HG02763 (cell line): ENCODE measurements at regions not wholly inside any gene's neighbourhood (a gene's known extent, or its start where the extent isn't known, plus 50 kb on each side); places are given as distances from the start of the nearest gene placed in this dataset.
"Not testable (repeated sequence)": the region's sequence is repeated elsewhere in the genome, so short reads cannot be mapped to it uniquely, and the experiment has no call there.

Experiments used
- ATAC-seq: cut with Tn5 transposase; IDR thresholded peaks from one replicate; pipeline ENCODE4 v1.9.1; 2021; ENCODE audit warnings: mild to moderate bottlenecking, moderate library complexity; ENCODE audit not compliant: unreplicated experiment

GRCh38 chr7:106583706-106584690, 77.0 kb downstream of the CCDC71L start:
- ATAC-seq, result no peak

GRCh38 chr7:106583100-106583499, 77.9 kb downstream of the CCDC71L start:
- ATAC-seq, result no peak

- no peak for ATAC-seq
Observed at GRCh38 chr7:106582365-106582764, 78.6 kb downstream of the CCDC71L start.

GRCh38 chr7:106579086-106579485, 81.9 kb downstream of the CCDC71L start:
- ATAC-seq, result not testable (repeated sequence)

- no peak for ATAC-seq
Observed at GRCh38 chr7:106575138-106575823, 85.7 kb downstream of the CCDC71L start.

DNA sequence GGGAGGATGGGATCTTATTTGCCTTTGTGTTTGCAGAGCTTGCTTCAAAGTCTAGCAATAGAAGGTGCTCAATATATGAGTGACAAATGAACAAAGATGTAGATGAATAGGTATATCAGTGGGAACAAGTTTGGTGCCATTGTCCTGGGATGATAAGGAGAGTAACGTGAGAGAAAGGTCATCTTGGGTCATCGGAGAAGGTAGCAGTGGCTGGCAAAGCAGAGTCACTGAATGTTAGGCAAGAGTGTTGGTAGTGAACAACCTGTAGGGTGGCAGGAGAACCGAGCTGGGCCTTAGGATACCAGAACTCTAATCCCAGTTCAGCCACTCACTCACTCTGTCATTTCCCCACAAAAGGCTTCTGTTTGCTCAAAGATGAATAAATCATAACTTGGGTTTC, 87.2 kb downstream of the CCDC71L start:
- ATAC-seq, result no peak

GRCh38 chr7:106573125-106573663, 87.8 kb downstream of the CCDC71L start:
- no peak for ATAC-seq

GRCh38 chr7:106572394-106573124, 88.4 kb downstream of the CCDC71L start:
- no peak for ATAC-seq

- ATAC-seq, result no peak
Observed at GRCh38 chr7:106571563-106571962, 89.4 kb downstream of the CCDC71L start.

DNA sequence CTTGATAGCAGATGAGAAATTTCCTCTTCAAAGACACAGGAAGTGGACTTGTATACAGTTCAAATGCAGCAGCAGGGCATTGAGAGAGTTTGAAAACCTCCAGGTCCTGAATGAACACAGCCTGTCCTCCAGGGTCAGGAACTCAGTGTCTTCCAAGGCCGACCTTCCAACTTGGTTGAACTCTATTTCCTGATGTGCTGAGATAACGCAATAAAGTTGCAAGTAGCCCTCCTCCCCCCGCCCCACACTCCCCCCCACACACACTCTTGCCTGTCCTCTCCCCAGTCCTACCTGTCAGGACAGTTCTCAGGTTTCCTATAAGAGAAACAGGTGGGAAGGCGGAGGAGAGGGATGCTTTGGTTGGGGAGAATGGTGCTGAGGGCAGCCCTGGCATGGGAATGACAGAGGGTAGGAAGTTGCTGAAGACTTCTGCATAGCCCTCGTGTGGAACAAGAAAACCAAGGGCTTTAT, 90.0 kb downstream of the CCDC71L start:
- ATAC-seq, result no peak

GRCh38 chr7:106570146-106570545, 90.8 kb downstream of the CCDC71L start:
- ATAC-seq, result no peak

DNA sequence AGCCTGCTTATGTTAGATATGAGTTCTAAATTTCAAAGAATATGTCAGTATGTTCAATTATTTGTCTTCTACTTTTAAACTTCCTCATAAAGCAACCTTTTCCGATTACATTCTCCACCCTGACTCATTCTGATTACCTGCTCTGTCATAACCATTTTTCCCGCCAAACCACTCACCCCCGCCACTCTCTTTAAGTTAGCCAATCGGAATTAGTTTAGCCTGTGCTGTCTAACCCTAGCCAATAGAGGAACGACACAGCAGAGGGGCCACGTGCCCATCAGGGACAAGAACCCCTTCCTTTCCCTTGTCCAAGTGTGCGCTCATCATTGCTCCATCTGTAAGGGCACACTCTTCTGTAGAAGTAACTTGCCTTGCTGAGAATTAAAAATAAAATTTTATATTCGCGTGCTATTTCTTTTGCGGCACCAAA, 91.4 kb downstream of the CCDC71L start:
- ATAC-seq, result no peak

DNA sequence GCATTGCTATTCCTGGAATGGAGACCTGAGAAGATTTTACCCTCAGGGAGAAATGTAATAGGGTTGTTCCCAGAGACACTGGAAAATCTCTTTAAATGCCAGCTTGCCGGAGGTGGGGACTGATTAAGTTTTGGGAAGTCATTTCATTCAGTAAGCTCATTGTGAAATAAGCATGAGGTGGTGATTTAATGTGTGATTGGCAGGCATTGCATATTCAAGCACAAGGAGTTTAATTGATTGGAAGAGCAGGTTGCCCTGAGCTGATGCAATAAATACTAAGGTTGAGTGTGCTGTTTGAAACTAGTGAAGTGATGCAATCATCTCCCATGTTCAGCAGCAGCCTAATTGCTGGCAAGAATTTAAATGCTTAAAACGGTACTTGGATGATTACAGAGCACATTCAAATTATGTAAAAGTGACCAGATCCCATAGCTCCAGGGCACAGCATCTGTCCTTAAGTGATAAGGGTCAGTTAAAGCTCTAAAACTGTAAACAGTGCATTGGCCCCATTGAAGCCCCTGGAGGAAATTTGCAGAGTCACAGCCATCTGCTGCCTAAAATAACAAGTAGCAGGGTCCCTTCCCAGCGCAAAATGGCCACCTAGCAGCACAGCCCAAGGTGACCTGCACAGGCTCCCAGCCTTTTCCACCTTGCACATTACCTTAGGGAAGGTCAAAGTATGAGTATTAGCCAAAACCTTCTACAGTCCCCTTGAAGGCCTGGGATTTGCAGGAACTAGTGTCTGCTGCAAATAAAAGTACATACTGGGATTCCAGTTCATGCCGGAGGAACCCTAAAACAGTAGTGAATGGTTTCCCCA, 92.1 kb downstream of the CCDC71L start:
- ATAC-seq, result no peak

GRCh38 chr7:106568002-106568679, 92.8 kb downstream of the CCDC71L start:
- ATAC-seq, result no peak

DNA sequence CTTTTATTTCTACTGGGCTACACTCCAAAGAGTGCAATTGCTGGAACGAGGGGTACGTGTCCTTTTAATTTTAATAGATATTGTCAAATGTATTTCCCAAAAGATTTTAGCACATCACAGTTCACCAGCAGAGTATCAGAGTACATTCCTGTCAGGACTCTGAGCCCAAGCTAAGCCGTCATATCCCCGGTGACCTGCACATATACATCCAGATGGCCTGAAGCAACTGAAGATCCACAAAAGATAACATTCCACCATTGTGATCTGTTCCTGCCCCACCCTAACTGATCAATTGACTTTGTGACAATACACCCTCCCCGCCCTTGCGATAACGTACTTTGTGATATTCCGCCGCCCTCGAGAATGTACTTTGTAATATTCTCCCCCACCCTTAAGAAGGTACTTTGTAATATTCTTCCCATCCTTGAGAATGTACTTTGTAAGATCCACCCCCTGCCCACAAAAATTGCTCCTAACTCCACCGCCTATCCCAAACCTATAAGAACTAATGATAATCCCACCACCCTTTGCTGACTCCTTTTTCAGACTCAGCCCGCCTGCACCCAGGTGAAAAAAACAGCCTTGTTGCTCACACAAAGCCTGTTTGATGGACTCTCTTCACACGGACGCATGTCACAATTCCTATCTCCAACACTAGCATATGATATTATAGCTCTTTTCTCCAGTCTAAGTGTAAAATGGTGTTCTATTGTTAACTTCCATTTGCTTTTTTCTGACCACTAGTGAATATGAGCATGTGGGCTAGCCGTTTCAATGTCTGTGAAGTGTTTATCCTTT, 93.6 kb downstream of the CCDC71L start:
- ATAC-seq, result not testable (repeated sequence)

- ATAC-seq, result no peak
Observed at GRCh38 chr7:106566672-106567071, 94.3 kb downstream of the CCDC71L start.

- no peak for ATAC-seq
Observed at GRCh38 chr7:106566196-106566595, 94.8 kb downstream of the CCDC71L start.

DNA sequence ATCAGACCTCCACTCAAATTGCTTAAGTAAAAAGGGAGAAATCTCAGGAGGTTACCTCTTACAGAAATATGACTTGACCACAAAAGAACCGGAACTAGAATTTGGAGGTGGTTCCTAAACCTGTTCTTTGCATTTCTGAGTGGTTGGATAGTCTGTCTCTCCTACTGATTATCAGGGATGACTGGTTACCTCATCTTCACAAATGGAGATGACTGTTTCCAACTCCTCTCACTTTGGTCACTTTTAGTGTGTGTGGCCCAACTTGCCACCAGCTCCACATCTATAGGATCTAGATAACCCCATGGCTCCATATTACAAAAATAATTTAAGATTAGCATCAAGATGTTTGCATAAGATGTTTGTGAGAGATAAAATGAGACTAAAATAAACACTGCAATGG, 95.5 kb downstream of the CCDC71L start:
- no peak for ATAC-seq
